Karpas-422 (cell line): ENCODE measurements at regions not wholly inside any gene's neighbourhood (a gene's known extent, or its start where the extent isn't known, plus 50 kb on each side); places are given as distances from the start of the nearest gene placed in this dataset.

Source experiments
- DNase-seq: peaks from one replicate; pipeline ENCODE4 v3.0.0-alpha.2; 2015
- H2AFZ ChIP-seq: fragments of 200-600 bp; sonication (generic); 2 replicates; pipeline ENCODE4 v1.6.1; 2014; ENCODE audit warnings: antibody characterized with exemption, low read length, mixed read lengths
- H3K27ac ChIP-seq: fragments of 200-600 bp; sonication (generic); 2 replicates; pipeline ENCODE4 v1.5.1; 2014; ENCODE audit warnings: mild to moderate bottlenecking, low read length, moderate library complexity
- H3K27me3 ChIP-seq: fragments of 200-600 bp; sonication (generic); 2 replicates; pipeline ENCODE4 v1.6.1; 2014; ENCODE audit warnings: low read length, mixed read lengths
- H3K36me3 ChIP-seq: fragments of 200-600 bp; sonication (generic); 2 replicates; pipeline ENCODE4 v1.6.1; 2014; ENCODE audit warnings: low read length, mixed read lengths; ENCODE audit not compliant: insufficient read depth
- H3K4me1 ChIP-seq: fragments of 200-600 bp; sonication (generic); 2 replicates; pipeline ENCODE4 v1.6.1; 2014; ENCODE audit warnings: mild to moderate bottlenecking, low read length, mixed read lengths
- H3K4me2 ChIP-seq: fragments of 200-600 bp; sonication (generic); 2 replicates; pipeline ENCODE4 v1.6.1; 2014; ENCODE audit warnings: low read length, low read depth, mild to moderate bottlenecking; ENCODE audit not compliant: poor library complexity, severe bottlenecking
- H3K4me3 ChIP-seq: fragments of 200-600 bp; sonication (generic); 2 replicates; pipeline ENCODE4 v1.5.1; 2014; ENCODE audit warnings: mild to moderate bottlenecking, antibody characterized with exemption, low read length, mixed read lengths
- H3K79me2 ChIP-seq: fragments of 200-600 bp; sonication (generic); 2 replicates; pipeline ENCODE4 v1.6.1; 2014; ENCODE audit warnings: mild to moderate bottlenecking, low read length, mixed read lengths
- H3K9ac ChIP-seq: fragments of 200-600 bp; sonication (generic); 2 replicates; pipeline ENCODE4 v1.6.0; 2014; ENCODE audit warnings: low read length
- H3K9me2 ChIP-seq: fragments of 200-600 bp; sonication (generic), shearing (Covaris generic); replicated peaks from 2 replicates; pipeline ENCODE4 v1.6.0; 2014; ENCODE audit warnings: mild to moderate bottlenecking, low read length, moderate library complexity; ENCODE audit not compliant: insufficient read depth
- H3K9me3 ChIP-seq: fragments of 300-700, 200-600 bp; sonication (generic); 2 replicates; pipeline ENCODE4 v1.6.1; 2014; ENCODE audit warnings: low read length, mixed read lengths
- H4K20me1 ChIP-seq: fragments of 200-600 bp; sonication (generic); 2 replicates; pipeline ENCODE4 v1.6.1; 2014; ENCODE audit warnings: mild to moderate bottlenecking, antibody characterized with exemption, low read length, low read depth; ENCODE audit not compliant: insufficient read depth

- Histone ChIP-seq H3K9ac (no peak overlapping the region), H3K9me2 (no peaks in the 10 kb centered on the region), H3K79me2 (no peaks in the 10 kb centered on the region), H3K9me3 (no peaks in the 10 kb centered on the region), H3K27ac (no peak overlapping the region), H2AFZ (no peak overlapping the region), H3K4me1 (no peaks in the 10 kb centered on the region), H3K27me3 (no peaks in the 10 kb centered on the region), H3K4me3 (no peak overlapping the region), H3K4me2 (no peak overlapping the region), H3K36me3 (no peaks in the 10 kb centered on the region), H4K20me1 (0 out of 2 replicates have a peak, but pooled peaks cover 3% of the 10 kb centered on the region)
- no peak for DNase-seq
Measured at GRCh38 chr17:73947281-73947965, 256.1 kb upstream of the RPL38 start.

GRCh38 chr17:73947966-73948355 lies 255.5 kb upstream of the RPL38 start:
- no peak for DNase-seq
- H3K4me2 ChIP-seq: no peak overlapping the region

GRCh38 chr17:73949903-73950592 lies 253.4 kb upstream of the RPL38 start:
- Histone ChIP-seq H3K36me3 (no peaks in the 10 kb centered on the region), H2AFZ (no peak overlapping the region), H3K79me2 (no peaks in the 10 kb centered on the region), H3K4me2 (no peak overlapping the region), H3K27me3 (no peaks in the 10 kb centered on the region), H3K9ac (no peak overlapping the region), H3K4me1 (no peaks in the 10 kb centered on the region), H3K9me2 (no peaks in the 10 kb centered on the region), H4K20me1 (0 out of 2 replicates have a peak, but pooled peaks cover 3% of the 10 kb centered on the region), H3K27ac (no peak overlapping the region), H3K4me3 (no peak overlapping the region), H3K9me3 (no peaks in the 10 kb centered on the region)
- no peak for DNase-seq

More at GRCh38 chr17:73947966-73948355, 255.5 kb upstream of the RPL38 start:
- Histone ChIP-seq H3K36me3 (no peaks in the 10 kb centered on the region), H3K9me2 (no peaks in the 10 kb centered on the region), H3K9ac (no peak overlapping the region), H3K4me1 (no peaks in the 10 kb centered on the region), H3K9me3 (no peaks in the 10 kb centered on the region), H3K27me3 (no peaks in the 10 kb centered on the region), H2AFZ (no peak overlapping the region), H3K79me2 (no peaks in the 10 kb centered on the region), H3K4me3 (no peak overlapping the region), H3K27ac (no peak overlapping the region), H4K20me1 (0 out of 2 replicates have a peak, but pooled peaks cover 3% of the 10 kb centered on the region)

GRCh38 chr17:73950593-73950914 lies 252.9 kb upstream of the RPL38 start:
- Histone ChIP-seq H3K36me3 (no peaks in the 10 kb centered on the region), H4K20me1 (0 out of 2 replicates have a peak, but pooled peaks cover 3% of the 10 kb centered on the region), H3K4me1 (no peaks in the 10 kb centered on the region), H3K27me3 (no peaks in the 10 kb centered on the region), H3K4me3 (no peak overlapping the region), H3K27ac (no peak overlapping the region), H3K9me2 (no peaks in the 10 kb centered on the region), H2AFZ (no peak overlapping the region), H3K9ac (no peak overlapping the region), H3K9me3 (no peaks in the 10 kb centered on the region), H3K4me2 (no peak overlapping the region), H3K79me2 (no peaks in the 10 kb centered on the region)
- no peak for DNase-seq

- Histone ChIP-seq H3K27ac (no peak overlapping the region), H4K20me1 (0 out of 2 replicates have a peak, but pooled peaks cover 3% of the 10 kb centered on the region), H3K4me1 (no peaks in the 10 kb centered on the region), H3K4me2 (no peak overlapping the region), H3K9me3 (no peaks in the 10 kb centered on the region), H3K79me2 (no peaks in the 10 kb centered on the region), H3K27me3 (no peaks in the 10 kb centered on the region), H3K9me2 (no peaks in the 10 kb centered on the region), H2AFZ (no peak overlapping the region), H3K4me3 (no peak overlapping the region), H3K36me3 (no peaks in the 10 kb centered on the region), H3K9ac (no peak overlapping the region)
- DNase-seq: no peak
Measured at GRCh38 chr17:73952082-73952479, 251.4 kb upstream of the RPL38 start.

- Histone ChIP-seq H3K79me2 (no peaks in the 10 kb centered on the region), H3K4me3 (no peak overlapping the region), H3K27ac (no peak overlapping the region), H2AFZ (no peak overlapping the region), H3K4me2 (no peak overlapping the region), H3K27me3 (no peaks in the 10 kb centered on the region), H3K36me3 (no peaks in the 10 kb centered on the region), H3K4me1 (no peaks in the 10 kb centered on the region), H3K9me2 (no peaks in the 10 kb centered on the region), H3K9ac (no peak overlapping the region), H3K9me3 (no peaks in the 10 kb centered on the region), H4K20me1 (0 out of 2 replicates have a peak, but pooled peaks cover 3% of the 10 kb centered on the region)
- no peak for DNase-seq
Measured at GRCh38 chr17:73952480-73953205, 250.8 kb upstream of the RPL38 start.

GRCh38 chr17:73953206-73954033 lies 250.1 kb upstream of the RPL38 start:
- no peak overlapping the region for H3K4me3 ChIP-seq
- H3K4me2 ChIP-seq: no peak overlapping the region
- H3K9ac ChIP-seq: no peak overlapping the region
- H3K4me1 ChIP-seq: no peaks in the 10 kb centered on the region
- H3K79me2 ChIP-seq: no peaks in the 10 kb centered on the region
- H2AFZ ChIP-seq: no peak overlapping the region
- no peaks in the 10 kb centered on the region for H3K27me3 ChIP-seq
- DNase-seq: no peak
- no peaks in the 10 kb centered on the region for H3K9me3 ChIP-seq
- H3K27ac ChIP-seq: no peak overlapping the region
- H4K20me1 ChIP-seq: no peaks in the 10 kb centered on the region
- H3K36me3 ChIP-seq: no peaks in the 10 kb centered on the region
- no peaks in the 10 kb centered on the region for H3K9me2 ChIP-seq
